ENCODE measurements at regions not wholly inside any gene's neighbourhood (a gene's known extent, or its start where the extent isn't known, plus 50 kb on each side); places are given as distances from the start of the nearest gene placed in this dataset.
"Not testable (repeated sequence)": the region's sequence is repeated elsewhere in the genome, so short reads cannot be mapped to it uniquely, and the experiment has no call there.

DNA sequence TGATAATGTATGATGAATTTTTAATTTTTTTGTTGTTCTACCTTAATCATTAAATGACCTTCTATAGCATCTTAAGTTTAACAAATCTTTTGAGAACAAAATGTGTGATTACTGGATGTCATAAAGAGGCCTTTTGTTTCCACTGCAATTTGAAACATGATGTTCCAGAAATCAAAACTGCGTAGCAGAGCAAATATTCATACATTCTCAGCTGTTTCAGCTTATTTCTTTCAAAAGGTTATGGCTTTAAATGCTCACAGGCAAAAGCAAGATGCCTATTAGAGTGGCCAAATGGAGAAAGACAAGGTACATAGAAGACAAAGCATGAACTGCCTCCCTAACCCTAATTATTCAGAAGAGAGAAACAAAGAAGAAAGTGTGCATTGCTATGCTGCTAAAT is 233.0 kb upstream of the SLC7A11 start:
- intact Hi-C loops (cut with DNase I) = no loop called here
- no peak for ATAC-seq
- TF ChIP-seq, protein P1, sequence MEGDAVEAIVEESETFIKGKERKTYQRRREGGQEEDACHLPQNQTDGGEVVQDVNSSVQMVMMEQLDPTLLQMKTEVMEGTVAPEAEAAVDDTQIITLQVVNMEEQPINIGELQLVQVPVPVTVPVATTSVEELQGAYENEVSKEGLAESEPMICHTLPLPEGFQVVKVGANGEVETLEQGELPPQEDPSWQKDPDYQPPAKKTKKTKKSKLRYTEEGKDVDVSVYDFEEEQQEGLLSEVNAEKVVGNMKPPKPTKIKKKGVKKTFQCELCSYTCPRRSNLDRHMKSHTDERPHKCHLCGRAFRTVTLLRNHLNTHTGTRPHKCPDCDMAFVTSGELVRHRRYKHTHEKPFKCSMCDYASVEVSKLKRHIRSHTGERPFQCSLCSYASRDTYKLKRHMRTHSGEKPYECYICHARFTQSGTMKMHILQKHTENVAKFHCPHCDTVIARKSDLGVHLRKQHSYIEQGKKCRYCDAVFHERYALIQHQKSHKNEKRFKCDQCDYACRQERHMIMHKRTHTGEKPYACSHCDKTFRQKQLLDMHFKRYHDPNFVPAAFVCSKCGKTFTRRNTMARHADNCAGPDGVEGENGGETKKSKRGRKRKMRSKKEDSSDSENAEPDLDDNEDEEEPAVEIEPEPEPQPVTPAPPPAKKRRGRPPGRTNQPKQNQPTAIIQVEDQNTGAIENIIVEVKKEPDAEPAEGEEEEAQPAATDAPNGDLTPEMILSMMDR (IDR thresholded peaks at IDR 0.05) = no peak

GRCh38 chr4:138473339-138473738 is 231.2 kb upstream of the SLC7A11 start:
- H3K4me1 ChIP-seq = no peaks in the 10 kb centered on the region
- H3K27ac ChIP-seq = no peak overlapping the region
- no peaks in the 10 kb centered on the region for H3K36me3 ChIP-seq
- no peak overlapping the region for H3K4me3 ChIP-seq
- intact Hi-C loops (cut with DNase I) = no loop called here
- no peak for ATAC-seq
- no peaks in the 10 kb centered on the region for H3K9me3 ChIP-seq
- no peak for DNase-seq
- TF ChIP-seq, protein P1 (IDR thresholded peaks at IDR 0.05) = no peak
- H3K27me3 ChIP-seq (ENCODE audit: low read depth) = no peaks in the 10 kb centered on the region

More for the DNA sequence above, 233.0 kb upstream of the SLC7A11 start:
- Histone ChIP-seq H3K27ac (no peak overlapping the region), H3K4me1 (no peaks in the 10 kb centered on the region), H3K27me3 (ENCODE audit: low read depth) (no peaks in the 10 kb centered on the region), H3K4me3 (no peak overlapping the region), H3K36me3 (no peaks in the 10 kb centered on the region), H3K9me3 (no peaks in the 10 kb centered on the region)
- DNase-seq = no peak

DNA sequence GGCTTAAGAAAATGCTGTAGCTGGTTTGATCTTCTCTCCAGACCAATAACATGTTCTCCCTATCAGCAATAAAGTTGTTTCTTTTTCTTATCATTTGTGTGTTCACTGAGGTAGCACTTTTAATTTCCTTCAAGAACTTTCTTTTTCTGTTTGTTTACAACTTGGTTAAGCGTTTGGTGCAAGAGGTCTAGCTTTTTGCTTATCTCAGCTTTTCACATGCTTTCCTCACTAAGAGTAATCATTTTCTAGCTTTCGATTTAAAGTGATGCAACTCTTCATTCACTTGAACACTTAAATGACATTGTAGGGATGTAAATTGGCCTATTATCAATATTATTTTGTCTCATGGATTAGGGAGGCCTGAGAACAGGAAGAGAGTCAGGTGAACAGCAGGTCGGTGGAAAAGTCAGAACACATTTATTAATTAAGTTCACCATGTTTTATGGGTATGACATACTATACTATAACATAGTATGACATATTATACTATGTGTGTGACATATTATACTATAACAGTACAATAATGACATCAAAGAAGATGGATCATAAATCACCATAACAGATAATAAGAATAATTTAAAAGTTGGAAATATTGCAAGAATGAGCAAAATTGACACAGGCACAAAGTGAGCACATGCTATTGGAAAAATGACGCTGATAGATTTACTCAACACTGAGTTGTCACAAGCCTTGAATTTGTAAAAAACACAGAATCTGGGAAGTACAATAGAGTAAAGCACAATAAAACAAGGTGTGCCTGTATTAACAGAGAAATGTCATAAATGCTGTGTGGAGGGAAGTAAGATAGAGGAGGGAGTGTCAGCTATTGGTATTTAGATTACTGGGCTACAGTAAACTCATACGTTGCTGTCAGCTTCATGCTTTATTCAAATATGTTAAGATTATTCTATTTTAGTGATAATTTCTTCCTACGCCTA is 218.6 kb upstream of the SLC7A11 start:
- intact Hi-C loops (cut with DNase I) = no loop called here
- TF ChIP-seq, protein P1 (IDR thresholded peaks at IDR 0.05) = no peak
- Histone ChIP-seq H3K4me1 (no peaks in the 10 kb centered on the region), H3K36me3 (no peaks in the 10 kb centered on the region), H3K9me3 (no peaks in the 10 kb centered on the region), H3K27me3 (ENCODE audit: low read depth) (no peaks in the 10 kb centered on the region), H3K4me3 (no peak overlapping the region), H3K27ac (no peak overlapping the region)
- ATAC-seq (no peak), DNase-seq (no peak)

DNA sequence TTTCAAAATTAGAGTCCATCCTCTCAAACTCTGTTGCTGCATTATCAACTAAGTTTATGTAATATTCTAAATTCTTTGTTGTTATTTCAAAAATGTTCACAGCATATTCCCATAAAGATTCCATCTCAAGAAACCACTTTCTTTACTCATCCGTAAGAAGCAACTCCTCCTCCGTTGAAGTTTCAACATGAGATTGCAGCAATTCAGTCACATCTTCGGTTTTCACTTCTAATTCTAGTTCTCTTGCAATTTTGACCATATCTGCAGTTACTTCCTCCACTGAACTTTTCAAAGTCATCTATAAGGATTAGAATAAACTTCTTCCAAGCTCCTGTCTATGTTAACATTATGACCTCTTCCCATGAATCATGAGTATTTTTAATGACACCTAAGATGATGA is 216.6 kb upstream of the SLC7A11 start:
- intact Hi-C loops (cut with DNase I) = no loop called here
- Histone ChIP-seq H3K4me1 (no peaks in the 10 kb centered on the region), H3K36me3 (no peaks in the 10 kb centered on the region), H3K9me3 (no peaks in the 10 kb centered on the region), H3K27ac (no peak overlapping the region), H3K27me3 (ENCODE audit: low read depth) (no peaks in the 10 kb centered on the region), H3K4me3 (no peak overlapping the region)
- no peak for ATAC-seq
- no peak for DNase-seq
- TF ChIP-seq, protein P1 (IDR thresholded peaks at IDR 0.05) = no peak

GRCh38 chr4:138456349-138456748 is 214.2 kb upstream of the SLC7A11 start:
- H3K36me3 ChIP-seq; H3K27ac ChIP-seq; ATAC-seq; H3K9me3 ChIP-seq; H3K27me3 ChIP-seq (ENCODE audit: low read depth); H3K4me3 ChIP-seq; DNase-seq; intact Hi-C loops (cut with DNase I); H3K4me1 ChIP-seq: not testable (repeated sequence)

GRCh38 chr4:138455097-138455496 is 212.9 kb upstream of the SLC7A11 start:
- Histone ChIP-seq H3K27me3 (ENCODE audit: low read depth) (no peaks in the 10 kb centered on the region), H3K9me3 (no peaks in the 10 kb centered on the region), H3K36me3 (no peaks in the 10 kb centered on the region), H3K27ac (no peak overlapping the region), H3K4me1 (peaks cover 6% of the 10 kb centered on the region), H3K4me3 (no peak overlapping the region)
- intact Hi-C loops (cut with DNase I) = no loop called here
- ATAC-seq (no peak), DNase-seq (no peak)
- TF ChIP-seq, protein P1 (IDR thresholded peaks at IDR 0.05) = no peak

Data from lower lobe of right lung (tissue), 2 donors.